ENCODE measurements at regions not wholly inside any gene's neighbourhood (a gene's known extent, or its start where the extent isn't known, plus 50 kb on each side); places are given as distances from the start of the nearest gene placed in this dataset.

GRCh38 chr7:118029826-118030422 is 154.0 kb upstream of the LSM8 start:
- Histone ChIP-seq H3K27ac (no peak overlapping the region), H3K4me1 (no peaks in the 10 kb centered on the region), H3K4me3 (no peak overlapping the region), H3K36me3 (no peaks in the 10 kb centered on the region), H3K27me3 (no peaks in the 10 kb centered on the region), H3K9me3 (no peaks in the 10 kb centered on the region)
- peak in 1 of 4 donors; percentile 45 for ATAC-seq
- no peak for DNase-seq
- WGBS, 2 donors = 21 to 22% methylated on average over 6 of the region's 6 CpGs
- intact Hi-C loops (cut with DNase I) = no loop called here
- no peak for FAIRE-seq
- TF ChIP-seq CTCF (IDR thresholded peaks at IDR 0.05) = no peak

- TF ChIP-seq CTCF (IDR thresholded peaks at IDR 0.05) = no peak
- Histone ChIP-seq H3K27ac (no peak overlapping the region), H3K4me1 (no peaks in the 10 kb centered on the region), H3K27me3 (no peaks in the 10 kb centered on the region), H3K9me3 (no peaks in the 10 kb centered on the region), H3K36me3 (no peaks in the 10 kb centered on the region), H3K4me3 (no peak overlapping the region)
- intact Hi-C loops (cut with DNase I) = no loop called here
- WGBS, 2 donors = 56 to 62% methylated on average over 1 of the region's 1 CpG
- no peak for ATAC-seq
- no peak for DNase-seq
- FAIRE-seq = no peak
Measured at GRCh38 chr7:118033273-118033672, 150.7 kb upstream of the LSM8 start.

- Histone ChIP-seq H3K9me3 (no peaks in the 10 kb centered on the region), H3K36me3 (no peaks in the 10 kb centered on the region), H3K4me3 (no peak overlapping the region), H3K27me3 (no peaks in the 10 kb centered on the region), H3K4me1 (no peaks in the 10 kb centered on the region), H3K27ac (no peak overlapping the region)
- intact Hi-C loops (cut with DNase I) = no loop called here
- ATAC-seq = no peak
- no peak for DNase-seq
- no peak for TF ChIP-seq CTCF (IDR thresholded peaks at IDR 0.05)
- FAIRE-seq = no peak
Measured at GRCh38 chr7:118039963-118040489, 143.9 kb upstream of the LSM8 start.

- Histone ChIP-seq H3K4me3 (no peak overlapping the region), H3K27me3 (no peaks in the 10 kb centered on the region), H3K27ac (no peak overlapping the region), H3K36me3 (no peaks in the 10 kb centered on the region), H3K9me3 (no peaks in the 10 kb centered on the region), H3K4me1 (no peaks in the 10 kb centered on the region)
- intact Hi-C loops (cut with DNase I) = no loop called here
- no peak for FAIRE-seq
- no peak for DNase-seq
- ATAC-seq = no peak
- TF ChIP-seq CTCF (IDR thresholded peaks at IDR 0.05) = no peak
- 58 to 59% methylated on average over 2 of the region's 2 CpGs for WGBS, 2 donors
Measured at GRCh38 chr7:118040562-118040961, 143.4 kb upstream of the LSM8 start.

GRCh38 chr7:118041251-118041878 is 142.6 kb upstream of the LSM8 start:
- no peaks in the 10 kb centered on the region for H3K36me3 ChIP-seq
- no peak for TF ChIP-seq CTCF (IDR thresholded peaks at IDR 0.05)
- no peak for FAIRE-seq
- WGBS, 2 donors = 33 to 39% methylated on average over 3 of the region's 3 CpGs
- H3K4me3 ChIP-seq = no peak overlapping the region
- no peak for ATAC-seq
- intact Hi-C loops (cut with DNase I) = no loop called here
- no peaks in the 10 kb centered on the region for H3K9me3 ChIP-seq
- H3K27ac ChIP-seq = no peak overlapping the region
- no peaks in the 10 kb centered on the region for H3K4me1 ChIP-seq
- no peaks in the 10 kb centered on the region for H3K27me3 ChIP-seq
- no peak for DNase-seq
